ENCODE measurements at regions not wholly inside any gene's neighbourhood (a gene's known extent, or its start where the extent isn't known, plus 50 kb on each side); places are given as distances from the start of the nearest gene placed in this dataset.

GRCh38 chr3:28860307-28860706 is 420.6 kb upstream of the RBMS3 start:
- TF ChIP-seq, protein P1, sequence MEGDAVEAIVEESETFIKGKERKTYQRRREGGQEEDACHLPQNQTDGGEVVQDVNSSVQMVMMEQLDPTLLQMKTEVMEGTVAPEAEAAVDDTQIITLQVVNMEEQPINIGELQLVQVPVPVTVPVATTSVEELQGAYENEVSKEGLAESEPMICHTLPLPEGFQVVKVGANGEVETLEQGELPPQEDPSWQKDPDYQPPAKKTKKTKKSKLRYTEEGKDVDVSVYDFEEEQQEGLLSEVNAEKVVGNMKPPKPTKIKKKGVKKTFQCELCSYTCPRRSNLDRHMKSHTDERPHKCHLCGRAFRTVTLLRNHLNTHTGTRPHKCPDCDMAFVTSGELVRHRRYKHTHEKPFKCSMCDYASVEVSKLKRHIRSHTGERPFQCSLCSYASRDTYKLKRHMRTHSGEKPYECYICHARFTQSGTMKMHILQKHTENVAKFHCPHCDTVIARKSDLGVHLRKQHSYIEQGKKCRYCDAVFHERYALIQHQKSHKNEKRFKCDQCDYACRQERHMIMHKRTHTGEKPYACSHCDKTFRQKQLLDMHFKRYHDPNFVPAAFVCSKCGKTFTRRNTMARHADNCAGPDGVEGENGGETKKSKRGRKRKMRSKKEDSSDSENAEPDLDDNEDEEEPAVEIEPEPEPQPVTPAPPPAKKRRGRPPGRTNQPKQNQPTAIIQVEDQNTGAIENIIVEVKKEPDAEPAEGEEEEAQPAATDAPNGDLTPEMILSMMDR (conservative IDR thresholded peaks at IDR 0.05; ENCODE audit: low read depth, low read length) = no peak
- TF ChIP-seq EZH2 (IDR thresholded peaks at IDR 0.05; ENCODE audit: low read length, unreplicated experiment) = no peak
